Peyer's patch (tissue), 4 donors: ENCODE measurements at regions not wholly inside any gene's neighbourhood (a gene's known extent, or its start where the extent isn't known, plus 50 kb on each side); places are given as distances from the start of the nearest gene placed in this dataset.

Experiments used
- POLR2A ChIP-seq, 2 donors: fragments of 450-650 bp; IDR thresholded peaks; one replicate each; pipeline ENCODE4 v1.5.1; 2017; ENCODE audit warnings: antibody characterized with exemption in 2 of 2, mild to moderate bottlenecking in 2 of 2, moderate library complexity in 2 of 2
- TF ChIP-seq, protein P1 (sequence below), 6 experiments: fragments of 450-650 bp in 4 of 6; fragments of 200-600 bp in 2 of 6; sonication (generic) in 1 of 6; IDR thresholded peaks; one replicate each; pipeline ENCODE4 v1.5.1; 2017 to 2019; ENCODE audit warnings: antibody characterized with exemption in 6 of 6, mild to moderate bottlenecking in 3 of 6, moderate library complexity in 1 of 6

DNA sequence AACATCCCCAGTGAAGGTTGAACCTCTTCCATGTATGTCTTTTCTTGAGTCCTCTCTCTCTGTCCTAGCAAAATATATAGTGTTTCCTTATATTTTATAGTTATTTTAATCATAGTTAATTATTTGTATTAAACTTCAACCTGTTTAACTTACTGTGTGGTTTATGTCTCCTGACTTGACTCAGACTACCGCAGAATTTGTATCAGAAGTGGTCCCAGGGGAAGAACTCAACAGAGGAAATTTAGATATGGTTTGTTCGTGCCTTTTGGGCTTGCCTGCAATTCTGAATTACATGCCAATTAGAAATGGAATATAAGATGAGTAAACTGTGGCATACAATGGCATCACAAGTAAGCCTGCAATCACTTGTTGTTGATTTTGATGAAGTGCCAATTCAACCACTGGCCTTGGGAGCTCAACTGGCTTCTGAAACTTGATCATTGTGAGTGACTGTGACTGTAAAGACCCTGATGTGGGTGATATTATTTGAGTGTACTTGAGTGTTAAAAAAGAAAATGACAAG lies 1459.5 kb upstream of the PCDH20 start:
- TF ChIP-seq, protein P1, sequence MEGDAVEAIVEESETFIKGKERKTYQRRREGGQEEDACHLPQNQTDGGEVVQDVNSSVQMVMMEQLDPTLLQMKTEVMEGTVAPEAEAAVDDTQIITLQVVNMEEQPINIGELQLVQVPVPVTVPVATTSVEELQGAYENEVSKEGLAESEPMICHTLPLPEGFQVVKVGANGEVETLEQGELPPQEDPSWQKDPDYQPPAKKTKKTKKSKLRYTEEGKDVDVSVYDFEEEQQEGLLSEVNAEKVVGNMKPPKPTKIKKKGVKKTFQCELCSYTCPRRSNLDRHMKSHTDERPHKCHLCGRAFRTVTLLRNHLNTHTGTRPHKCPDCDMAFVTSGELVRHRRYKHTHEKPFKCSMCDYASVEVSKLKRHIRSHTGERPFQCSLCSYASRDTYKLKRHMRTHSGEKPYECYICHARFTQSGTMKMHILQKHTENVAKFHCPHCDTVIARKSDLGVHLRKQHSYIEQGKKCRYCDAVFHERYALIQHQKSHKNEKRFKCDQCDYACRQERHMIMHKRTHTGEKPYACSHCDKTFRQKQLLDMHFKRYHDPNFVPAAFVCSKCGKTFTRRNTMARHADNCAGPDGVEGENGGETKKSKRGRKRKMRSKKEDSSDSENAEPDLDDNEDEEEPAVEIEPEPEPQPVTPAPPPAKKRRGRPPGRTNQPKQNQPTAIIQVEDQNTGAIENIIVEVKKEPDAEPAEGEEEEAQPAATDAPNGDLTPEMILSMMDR (IDR thresholded peaks at IDR 0.05), result no peak
- no peak for TF ChIP-seq POLR2A (IDR thresholded peaks at IDR 0.05)
